Activated CD4-positive, alpha-beta T cell treated with anti-CD3 and anti-CD28 coated beads for 36 hours (primary cell): ENCODE measurements at regions not wholly inside any gene's neighbourhood (a gene's known extent, or its start where the extent isn't known, plus 50 kb on each side); places are given as distances from the start of the nearest gene placed in this dataset.

Source experiments
- ATAC-seq: fragments of 200-7000 bp; cut with Tn5 transposase; one replicate; pipeline ENCODE4 v1.10.0; 2021; ENCODE audit warnings: mild to moderate bottlenecking, moderate library complexity
- CTCF ChIA-PET: fragments of 350-600 bp; sonication (Branson Sonifier 250); formaldehyde crosslinking; loops from one replicate; lab custom pipeline; 2021; ENCODE audit warnings: antibody characterized with exemption; lab: Charles Lee
- POLR2A ChIA-PET: fragments of 350-600 bp; sonication (Branson Sonifier 250); formaldehyde crosslinking; loops from one replicate; lab custom pipeline; 2021; ENCODE audit warnings: antibody characterized with exemption, inconsistent platforms; lab: Charles Lee
- DNase-seq: peaks from one replicate; pipeline ENCODE4 v3.0.0-alpha.2; 2020
- H3K27ac Mint-ChIP-seq: one replicate; pipeline ENCODE4 v1.8.0; 2021; ENCODE audit warnings: mixed read lengths
- H3K27me3 Mint-ChIP-seq: one replicate; pipeline ENCODE4 v1.8.0; 2021; ENCODE audit warnings: mixed read lengths
- H3K36me3 Mint-ChIP-seq: one replicate; pipeline ENCODE4 v1.8.0; 2021; ENCODE audit warnings: low read depth, mixed read lengths
- H3K4me1 Mint-ChIP-seq: one replicate; pipeline ENCODE4 v1.8.0; 2021; ENCODE audit warnings: mixed read lengths
- H3K4me3 Mint-ChIP-seq: one replicate; pipeline ENCODE4 v1.8.0; 2021; ENCODE audit warnings: mild to moderate bottlenecking, moderate library complexity, mixed read lengths
- H3K9me3 Mint-ChIP-seq: one replicate; pipeline ENCODE4 v1.8.0; 2021; ENCODE audit warnings: low read depth, mixed read lengths
- intact Hi-C, 2 experiments: fragments of 100-400 bp; cut with DNase I in 1 of 2; cut with micrococcal nuclease in 1 of 2; formaldehyde crosslinking; loops; one replicate each; pipeline versions ENCODE4 v1.14.2 to v1.15.1; 2022 to 2024; cut with DNase I, micrococcal nuclease

- no peak for ATAC-seq
Measured at GRCh38 chr3:88758676-88759075, 348.7 kb upstream of the EPHA3 start.

GRCh38 chr3:88767746-88768145 is 339.7 kb upstream of the EPHA3 start:
- Mint-ChIP-seq H3K4me1 (no peaks in the 10 kb centered on the region), H3K4me3 (no peak overlapping the region), H3K9me3 (peaks cover 9% of the 10 kb centered on the region), H3K27me3 (no peaks in the 10 kb centered on the region), H3K36me3 (no peaks in the 10 kb centered on the region), H3K27ac (no peak overlapping the region)
- intact Hi-C loops: no loop called here
- POLR2A ChIA-PET: no interaction called here
- DNase-seq: no peak
- CTCF ChIA-PET: no interaction called here
- ATAC-seq: no peak

More at GRCh38 chr3:88758676-88759075, 348.7 kb upstream of the EPHA3 start:
- ChIA-PET CTCF (no interaction called here), POLR2A (no interaction called here)
- Mint-ChIP-seq H3K9me3 (peaks cover 8% of the 10 kb centered on the region), H3K27ac (no peak overlapping the region), H3K27me3 (no peaks in the 10 kb centered on the region), H3K4me3 (no peak overlapping the region), H3K36me3 (no peaks in the 10 kb centered on the region), H3K4me1 (no peaks in the 10 kb centered on the region)
- intact Hi-C loops: no loop called here
- DNase-seq: no peak

GRCh38 chr3:88773766-88774165 is 333.7 kb upstream of the EPHA3 start:
- no peak for DNase-seq
- ChIA-PET POLR2A (interaction anchor here (0.6 kb wide), 1 partner anchor 23 kb away, joined by 3 read pairs; no protein-coding TSS in a partner anchor), CTCF (no interaction called here)
- Mint-ChIP-seq H3K36me3 (no peaks in the 10 kb centered on the region), H3K4me3 (no peak overlapping the region), H3K27me3 (no peaks in the 10 kb centered on the region), H3K9me3 (peaks cover 9% of the 10 kb centered on the region), H3K27ac (no peak overlapping the region), H3K4me1 (no peaks in the 10 kb centered on the region)
- intact Hi-C loops: no loop called here
- ATAC-seq: no peak

- POLR2A ChIA-PET: no interaction called here
- H3K36me3 Mint-ChIP-seq: no peaks in the 10 kb centered on the region
- peaks cover 4% of the 10 kb centered on the region for H3K9me3 Mint-ChIP-seq
- DNase-seq (no peak), ATAC-seq (no peak)
- intact Hi-C loops: no loop called here
- no peaks in the 10 kb centered on the region for H3K4me1 Mint-ChIP-seq
- H3K4me3 Mint-ChIP-seq: no peak overlapping the region
- CTCF ChIA-PET: no interaction called here
- H3K27ac Mint-ChIP-seq: no peak overlapping the region
- no peaks in the 10 kb centered on the region for H3K27me3 Mint-ChIP-seq
Measured at GRCh38 chr3:88775026-88775690, 332.3 kb upstream of the EPHA3 start.

- H3K27me3 Mint-ChIP-seq: no peaks in the 10 kb centered on the region
- CTCF ChIA-PET: no interaction called here
- no peak overlapping the region for H3K4me3 Mint-ChIP-seq
- no peak overlapping the region for H3K27ac Mint-ChIP-seq
- POLR2A ChIA-PET: no interaction called here
- H3K9me3 Mint-ChIP-seq: peaks cover 9% of the 10 kb centered on the region
- intact Hi-C loops: no loop called here
- no peak for ATAC-seq
- H3K4me1 Mint-ChIP-seq: no peaks in the 10 kb centered on the region
- DNase-seq: no peak
- no peaks in the 10 kb centered on the region for H3K36me3 Mint-ChIP-seq
Measured at GRCh38 chr3:88779482-88779881, 327.9 kb upstream of the EPHA3 start.

GRCh38 chr3:88784925-88785324 is 322.5 kb upstream of the EPHA3 start:
- CTCF ChIA-PET: no interaction called here
- Mint-ChIP-seq H3K27me3 (no peaks in the 10 kb centered on the region), H3K4me3 (no peak overlapping the region), H3K27ac (no peak overlapping the region), H3K9me3 (peaks cover 14% of the 10 kb centered on the region), H3K36me3 (no peaks in the 10 kb centered on the region), H3K4me1 (no peaks in the 10 kb centered on the region)
- DNase-seq: no peak
- no peak for ATAC-seq
- intact Hi-C loops: no loop called here
- POLR2A ChIA-PET: no interaction called here

GRCh38 chr3:88785841-88786240 is 321.6 kb upstream of the EPHA3 start:
- Mint-ChIP-seq H3K9me3 (peaks cover 17% of the 10 kb centered on the region), H3K36me3 (no peaks in the 10 kb centered on the region), H3K27me3 (no peaks in the 10 kb centered on the region), H3K4me1 (no peaks in the 10 kb centered on the region), H3K4me3 (no peak overlapping the region), H3K27ac (no peak overlapping the region)
- ChIA-PET POLR2A (no interaction called here), CTCF (no interaction called here)
- intact Hi-C loops: no loop called here
- no peak for ATAC-seq
- no peak for DNase-seq

- no peak for ATAC-seq
- intact Hi-C loops: no loop called here
- no peaks in the 10 kb centered on the region for H3K36me3 Mint-ChIP-seq
- H3K27me3 Mint-ChIP-seq: no peaks in the 10 kb centered on the region
- peaks cover 28% of the 10 kb centered on the region for H3K9me3 Mint-ChIP-seq
- no peak overlapping the region for H3K27ac Mint-ChIP-seq
- H3K4me3 Mint-ChIP-seq: no peak overlapping the region
- ChIA-PET POLR2A (no interaction called here), CTCF (interaction anchor here (0.6 kb wide), 1 partner anchor 50 kb away, joined by 3 read pairs; no protein-coding TSS in a partner anchor)
- no peaks in the 10 kb centered on the region for H3K4me1 Mint-ChIP-seq
- no peak for DNase-seq
Measured at GRCh38 chr3:88795503-88795902, 311.9 kb upstream of the EPHA3 start.

- no peak overlapping the region for H3K27ac Mint-ChIP-seq
- no peak overlapping the region for H3K4me3 Mint-ChIP-seq
- no peaks in the 10 kb centered on the region for H3K4me1 Mint-ChIP-seq
- ChIA-PET POLR2A (no interaction called here), CTCF (no interaction called here)
- DNase-seq (no peak), ATAC-seq (no peak)
- no peaks in the 10 kb centered on the region for H3K9me3 Mint-ChIP-seq
- intact Hi-C loops: no loop called here
- no peaks in the 10 kb centered on the region for H3K36me3 Mint-ChIP-seq
- H3K27me3 Mint-ChIP-seq: no peaks in the 10 kb centered on the region
Measured at GRCh38 chr3:88807491-88808105, 299.8 kb upstream of the EPHA3 start.

- Mint-ChIP-seq H3K9me3 (no peaks in the 10 kb centered on the region), H3K36me3 (no peaks in the 10 kb centered on the region), H3K4me1 (no peaks in the 10 kb centered on the region), H3K27me3 (no peaks in the 10 kb centered on the region), H3K27ac (no peak overlapping the region), H3K4me3 (no peak overlapping the region)
- ChIA-PET CTCF (interaction anchor here (1.1 kb wide), 1 partner anchor 10 kb away, joined by 3 read pairs; no protein-coding TSS in a partner anchor), POLR2A (no interaction called here)
- no peak for DNase-seq
- no peak for ATAC-seq
- intact Hi-C loops: no loop called here
Measured at GRCh38 chr3:88809993-88810392, 297.4 kb upstream of the EPHA3 start.

GRCh38 chr3:88810455-88810854 is 297.0 kb upstream of the EPHA3 start:
- Mint-ChIP-seq H3K4me1 (no peaks in the 10 kb centered on the region), H3K27me3 (no peaks in the 10 kb centered on the region), H3K36me3 (no peaks in the 10 kb centered on the region), H3K27ac (no peak overlapping the region), H3K9me3 (no peaks in the 10 kb centered on the region), H3K4me3 (no peak overlapping the region)
- POLR2A ChIA-PET: no interaction called here
- DNase-seq (no peak), ATAC-seq (no peak)
- CTCF ChIA-PET: interaction anchor here (1.1 kb wide), 1 partner anchor 10 kb away, joined by 3 read pairs; no protein-coding TSS in a partner anchor
- intact Hi-C loops: no loop called here

GRCh38 chr3:88811096-88811495 is 296.3 kb upstream of the EPHA3 start:
- intact Hi-C loops: no loop called here
- Mint-ChIP-seq H3K4me3 (no peak overlapping the region), H3K4me1 (no peaks in the 10 kb centered on the region), H3K27me3 (no peaks in the 10 kb centered on the region), H3K9me3 (no peaks in the 10 kb centered on the region), H3K36me3 (no peaks in the 10 kb centered on the region), H3K27ac (no peak overlapping the region)
- CTCF ChIA-PET: no interaction called here
- POLR2A ChIA-PET: no interaction called here
- no peak for ATAC-seq
- DNase-seq: no peak
